ENCODE measurements at regions not wholly inside any gene's neighbourhood (a gene's known extent, or its start where the extent isn't known, plus 50 kb on each side); places are given as distances from the start of the nearest gene placed in this dataset.
A peak's percentile ranks its signal among the peaks of the same experiment; 100 is the strongest.

DNA sequence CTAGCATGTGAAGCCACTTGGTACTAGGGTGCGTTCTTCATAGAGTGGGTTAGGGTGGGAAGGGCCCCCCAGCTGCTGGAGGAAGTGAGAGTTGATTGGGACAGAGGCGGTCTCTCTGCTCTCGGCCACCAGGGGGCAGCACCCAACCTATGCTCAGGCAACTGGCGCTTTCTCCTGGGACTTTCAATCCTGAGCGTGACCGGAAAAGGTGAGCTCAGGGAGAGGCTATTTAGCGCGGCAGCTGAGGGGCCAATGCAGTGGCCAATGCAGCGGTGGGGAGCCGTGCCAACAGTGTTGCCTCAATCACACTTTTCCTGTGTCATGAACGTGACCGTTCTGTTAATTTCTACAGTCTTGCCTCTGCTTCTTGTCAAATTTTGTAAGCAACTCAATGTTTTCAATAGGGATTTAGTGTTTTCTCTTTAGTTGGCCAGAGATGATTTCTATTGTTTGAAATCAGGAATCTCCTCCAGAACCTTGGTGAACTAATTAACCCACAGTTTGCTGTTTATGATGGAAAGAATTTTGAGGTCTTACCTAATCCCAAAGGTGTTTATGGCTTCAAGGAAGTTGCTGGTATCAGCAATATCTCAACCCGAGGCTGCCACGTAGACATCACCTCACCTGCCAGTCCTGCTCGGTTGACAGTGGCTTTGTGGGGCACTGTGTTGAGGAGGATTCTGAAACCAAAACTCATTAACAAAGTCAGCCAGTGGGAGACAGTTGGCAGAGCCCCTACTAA is 67.9 kb upstream of the PDZD8 start:
- TF ChIP-seq, protein P1, sequence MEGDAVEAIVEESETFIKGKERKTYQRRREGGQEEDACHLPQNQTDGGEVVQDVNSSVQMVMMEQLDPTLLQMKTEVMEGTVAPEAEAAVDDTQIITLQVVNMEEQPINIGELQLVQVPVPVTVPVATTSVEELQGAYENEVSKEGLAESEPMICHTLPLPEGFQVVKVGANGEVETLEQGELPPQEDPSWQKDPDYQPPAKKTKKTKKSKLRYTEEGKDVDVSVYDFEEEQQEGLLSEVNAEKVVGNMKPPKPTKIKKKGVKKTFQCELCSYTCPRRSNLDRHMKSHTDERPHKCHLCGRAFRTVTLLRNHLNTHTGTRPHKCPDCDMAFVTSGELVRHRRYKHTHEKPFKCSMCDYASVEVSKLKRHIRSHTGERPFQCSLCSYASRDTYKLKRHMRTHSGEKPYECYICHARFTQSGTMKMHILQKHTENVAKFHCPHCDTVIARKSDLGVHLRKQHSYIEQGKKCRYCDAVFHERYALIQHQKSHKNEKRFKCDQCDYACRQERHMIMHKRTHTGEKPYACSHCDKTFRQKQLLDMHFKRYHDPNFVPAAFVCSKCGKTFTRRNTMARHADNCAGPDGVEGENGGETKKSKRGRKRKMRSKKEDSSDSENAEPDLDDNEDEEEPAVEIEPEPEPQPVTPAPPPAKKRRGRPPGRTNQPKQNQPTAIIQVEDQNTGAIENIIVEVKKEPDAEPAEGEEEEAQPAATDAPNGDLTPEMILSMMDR (IDR thresholded peaks at IDR 0.05), result peak; percentile 84 to 95 (median 88)
- TF ChIP-seq POLR2A (IDR thresholded peaks at IDR 0.05) (no peak), POLR2AphosphoS5 (IDR thresholded peaks at IDR 0.05) (peak; percentile 16 to 70 (median 41)), EP300 (IDR thresholded peaks at IDR 0.05; ENCODE audit: low read depth) (no peak)
